HG02884 (cell line): ENCODE measurements at regions not wholly inside any gene's neighbourhood (a gene's known extent, or its start where the extent isn't known, plus 50 kb on each side); places are given as distances from the start of the nearest gene placed in this dataset.
"Not testable (repeated sequence)": the region's sequence is repeated elsewhere in the genome, so short reads cannot be mapped to it uniquely, and the experiment has no call there.

Source experiments
- ATAC-seq: cut with Tn5 transposase; IDR thresholded peaks from one replicate; pipeline ENCODE4 v1.9.1; 2021; ENCODE audit warnings: mild to moderate bottlenecking, moderate library complexity; ENCODE audit not compliant: unreplicated experiment

DNA sequence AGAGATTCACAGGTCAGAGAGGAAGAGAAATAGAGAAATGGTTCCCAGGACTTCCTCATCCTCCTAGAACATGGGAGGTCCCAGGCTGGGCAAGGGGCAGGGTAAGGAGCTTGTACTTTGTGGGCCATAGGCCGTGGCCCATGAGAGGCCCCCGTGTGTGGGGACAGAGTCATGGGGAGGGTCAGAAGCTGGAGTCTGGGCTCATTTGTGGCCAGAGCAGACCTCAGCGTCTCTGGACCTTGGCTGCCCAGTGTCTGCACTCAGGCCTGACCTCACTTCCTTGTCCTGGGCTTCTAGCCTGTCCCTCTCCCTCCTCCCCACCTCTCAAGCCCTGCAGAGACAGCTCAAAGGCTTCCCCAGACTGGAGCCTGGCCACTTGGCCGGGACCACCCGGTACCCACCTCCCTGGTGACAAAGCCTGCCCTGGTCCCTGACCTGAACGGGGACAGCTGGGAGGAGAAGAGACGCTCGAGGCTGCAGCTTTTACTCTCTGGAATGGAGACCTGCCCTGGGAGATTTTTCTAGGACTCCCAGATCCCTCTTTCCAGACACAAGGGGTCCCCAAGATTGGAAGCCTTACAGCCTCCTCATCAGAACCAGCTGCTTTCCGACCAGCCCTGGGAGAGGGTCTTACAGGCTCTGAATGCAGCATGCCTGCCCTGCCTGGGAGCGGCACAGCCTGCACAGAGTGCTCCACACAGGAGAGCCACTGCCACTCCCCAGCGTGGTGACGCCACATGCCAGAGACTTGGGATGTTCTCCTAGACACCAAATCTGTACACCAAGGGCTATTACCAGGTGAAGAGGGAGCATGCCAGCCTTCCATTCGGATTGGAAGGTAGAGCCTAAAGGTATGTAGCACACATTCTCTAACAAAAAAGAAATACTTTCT is 569.0 kb upstream of the B3GAT1 start:
- no peak for ATAC-seq

DNA sequence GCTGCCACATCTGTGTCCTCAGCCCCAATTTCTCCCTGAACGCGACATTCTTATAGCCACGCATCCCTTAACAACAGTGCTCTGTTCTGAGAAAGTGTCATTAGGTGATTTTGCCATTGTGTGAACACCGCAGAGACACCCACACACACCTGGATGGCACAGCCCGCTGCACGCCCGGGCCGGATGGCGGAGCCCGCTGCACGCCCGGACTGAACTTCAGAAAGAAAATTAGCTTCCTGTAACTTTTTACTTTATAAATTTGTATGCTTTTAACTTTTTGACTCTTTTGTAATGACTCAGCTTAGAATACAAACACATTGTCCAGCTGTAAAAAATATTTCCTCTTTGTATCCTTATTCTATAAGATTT is 567.0 kb upstream of the B3GAT1 start:
- ATAC-seq, result not testable (repeated sequence)

- no peak for ATAC-seq
Measured at GRCh38 chr11:134978388-134979088, 566.5 kb upstream of the B3GAT1 start.

- ATAC-seq, result no peak
Measured at GRCh38 chr11:134976551-134976950, 564.5 kb upstream of the B3GAT1 start.

DNA sequence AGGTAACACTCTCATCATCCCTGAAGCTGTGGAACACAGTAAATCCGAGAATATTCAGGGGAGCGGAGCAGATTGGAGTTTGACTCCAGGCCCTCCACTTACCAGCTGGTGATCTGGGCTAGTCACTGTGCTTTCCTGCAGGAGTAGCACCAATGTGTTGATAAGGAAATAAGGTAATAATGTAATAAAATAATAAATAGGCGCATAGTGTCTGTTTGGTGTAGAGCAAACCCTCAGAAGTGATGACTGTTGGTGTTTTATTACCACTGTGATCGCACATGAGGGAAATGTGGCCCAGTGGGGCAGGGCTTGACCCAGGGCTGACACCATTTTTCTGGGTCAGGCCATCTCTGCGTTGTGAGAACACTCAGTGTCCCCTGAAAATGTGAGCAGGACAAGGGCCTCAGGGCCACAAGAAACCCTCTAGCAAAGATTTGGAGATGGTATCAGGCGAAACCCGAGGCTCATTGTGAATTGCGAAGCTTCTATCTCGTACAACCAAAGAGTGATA is 563.9 kb upstream of the B3GAT1 start:
- ATAC-seq, result no peak

DNA sequence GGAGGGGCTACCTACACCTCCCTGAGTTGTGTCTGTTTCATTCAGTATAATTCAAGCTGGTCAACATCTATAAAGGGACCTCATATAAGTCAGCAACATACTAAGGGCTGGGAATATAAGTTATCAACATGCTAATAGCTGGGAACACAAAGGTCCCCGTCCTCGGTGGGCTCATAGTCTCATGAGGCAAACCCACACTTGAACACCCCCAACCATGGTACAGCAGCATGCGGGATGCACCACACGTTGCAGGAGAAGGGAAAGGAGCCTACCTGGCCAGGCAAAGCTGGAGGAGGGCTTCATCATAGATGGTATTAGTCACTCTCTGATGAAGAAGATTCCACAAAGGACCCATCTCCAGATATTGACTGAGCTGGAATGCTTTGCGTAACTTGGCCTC is 561.8 kb upstream of the B3GAT1 start:
- ATAC-seq, result no peak

GRCh38 chr11:134971381-134971780 is 559.3 kb upstream of the B3GAT1 start:
- ATAC-seq, result no peak

GRCh38 chr11:134967746-134968145 is 555.7 kb upstream of the B3GAT1 start:
- no peak for ATAC-seq

- ATAC-seq, result not testable (repeated sequence)
Measured at GRCh38 chr11:134961386-134961785, 549.3 kb upstream of the B3GAT1 start.

- no peak for ATAC-seq
Measured at GRCh38 chr11:134958870-134959269, 546.8 kb upstream of the B3GAT1 start.

DNA sequence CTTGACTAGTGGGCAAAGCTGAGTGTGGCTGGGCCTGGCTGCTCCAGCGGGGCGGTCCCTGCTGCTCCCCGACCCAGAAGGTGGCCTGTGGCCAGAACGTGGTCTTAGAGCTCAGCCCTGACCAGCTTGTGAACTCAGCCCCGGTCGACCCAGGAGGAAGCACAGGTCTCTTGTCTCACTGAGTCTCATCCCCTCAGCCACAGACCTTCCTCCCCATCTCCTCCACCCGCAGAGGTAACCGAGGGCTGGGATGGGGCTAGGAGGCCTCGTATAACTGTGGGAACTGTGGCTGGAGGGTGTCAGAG is 546.2 kb upstream of the B3GAT1 start:
- ATAC-seq, result no peak

- no peak for ATAC-seq
Measured at GRCh38 chr11:134957540-134958335, 545.7 kb upstream of the B3GAT1 start.

- no peak for ATAC-seq
Measured at GRCh38 chr11:134956450-134957210, 544.6 kb upstream of the B3GAT1 start.

GRCh38 chr11:134955970-134956369 is 543.9 kb upstream of the B3GAT1 start:
- ATAC-seq, result not testable (repeated sequence)

- ATAC-seq, result no peak
Measured at GRCh38 chr11:134955281-134955680, 543.2 kb upstream of the B3GAT1 start.

- ATAC-seq, result not testable (repeated sequence)
Measured at GRCh38 chr11:134954456-134954855, 542.4 kb upstream of the B3GAT1 start.

DNA sequence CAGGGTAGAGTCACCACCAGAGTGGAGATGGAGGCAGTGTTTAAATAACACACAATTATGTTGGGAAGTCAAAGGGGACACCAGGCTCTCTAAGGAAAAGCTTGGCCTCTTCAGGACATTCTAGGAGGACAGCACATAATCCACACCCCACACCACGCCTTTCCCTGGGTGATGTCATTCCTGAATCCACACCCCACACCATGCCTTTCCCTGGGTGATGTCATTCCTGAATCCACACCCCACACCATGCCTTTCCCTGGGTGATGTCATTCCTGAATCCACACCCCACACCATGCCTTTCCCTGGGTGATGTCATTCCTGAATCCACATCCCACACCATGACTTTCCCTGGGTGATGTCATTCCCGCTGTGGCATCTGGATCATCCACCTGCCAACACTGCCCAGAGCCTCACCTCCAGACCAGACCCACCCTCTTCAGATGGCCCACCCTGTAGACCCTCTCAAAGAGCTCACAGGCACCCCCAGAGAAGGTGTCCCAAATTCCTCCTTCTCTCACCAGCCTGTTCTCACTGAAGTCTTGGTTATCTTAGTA is 541.5 kb upstream of the B3GAT1 start:
- not testable (repeated sequence) for ATAC-seq

- no peak for ATAC-seq
Measured at GRCh38 chr11:134951305-134951700, 539.3 kb upstream of the B3GAT1 start.

DNA sequence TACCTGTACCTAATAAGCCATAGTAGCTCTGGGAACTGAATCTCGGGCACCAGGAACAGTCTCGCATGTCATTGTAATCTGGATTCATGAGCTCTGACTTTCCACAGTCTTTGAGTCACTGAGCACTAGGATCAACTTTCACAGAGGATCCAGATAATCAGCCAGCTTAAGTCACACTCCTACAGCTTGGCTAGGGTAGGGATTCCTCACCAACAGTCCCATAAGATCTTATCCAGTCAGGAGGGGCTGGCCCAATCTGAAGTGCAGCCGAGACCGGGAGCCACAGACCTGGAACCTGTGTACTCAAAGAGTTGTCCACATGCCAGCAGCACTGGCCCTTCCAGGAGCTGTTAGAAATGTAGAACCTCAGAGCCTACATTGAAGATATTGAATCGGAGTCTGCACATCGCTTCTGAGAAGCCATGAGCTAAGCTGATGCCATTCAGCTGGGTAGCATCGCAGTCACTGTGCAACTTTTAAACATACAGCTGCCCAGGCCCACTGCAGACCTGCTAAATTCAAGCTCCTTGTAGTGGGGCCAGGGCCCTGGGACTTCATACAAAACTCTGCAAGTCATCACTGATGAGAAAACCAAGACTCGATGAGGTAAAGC is 538.8 kb upstream of the B3GAT1 start:
- no peak for ATAC-seq
